KMS-11 (cell line): ENCODE measurements at regions not wholly inside any gene's neighbourhood (a gene's known extent, or its start where the extent isn't known, plus 50 kb on each side); places are given as distances from the start of the nearest gene placed in this dataset.

Source experiments
- H2AFZ ChIP-seq: fragments of 200-600 bp; sonication (generic); 2 replicates; pipeline ENCODE4 v1.6.1; 2016; ENCODE audit warnings: antibody characterized with exemption, mixed run types, low read depth
- H3K27ac ChIP-seq: fragments of 200-600 bp; sonication (generic); 2 replicates; pipeline ENCODE4 v1.6.1; 2016; ENCODE audit warnings: mild to moderate bottlenecking, mixed run types
- H3K27me3 ChIP-seq: fragments of 200-600 bp; sonication (generic); 2 replicates; pipeline ENCODE4 v1.6.1; 2017; ENCODE audit warnings: mild to moderate bottlenecking, low read depth, mixed run types, moderate library complexity; ENCODE audit not compliant: insufficient read depth
- H3K36me3 ChIP-seq: fragments of 200-600 bp; sonication (generic); 2 replicates; pipeline ENCODE4 v1.6.1; 2017; ENCODE audit warnings: mild to moderate bottlenecking, mixed run types; ENCODE audit not compliant: insufficient read depth
- H3K4me1 ChIP-seq: fragments of 200-600 bp; sonication (generic); 2 replicates; pipeline ENCODE4 v1.6.1; 2016; ENCODE audit warnings: mild to moderate bottlenecking, low read depth, mixed run types; ENCODE audit not compliant: poor library complexity, severe bottlenecking
- H3K4me2 ChIP-seq: fragments of 200-600 bp; sonication (generic); 2 replicates; pipeline ENCODE4 v1.7.0; 2016; ENCODE audit warnings: mild to moderate bottlenecking, mixed run types
- H3K4me3 ChIP-seq: fragments of 200-600 bp; sonication (generic); IDR thresholded peaks from 2 replicates; pipeline ENCODE4 v1.6.1; 2017; ENCODE audit warnings: low read depth, low read length, mixed read lengths; ENCODE audit not compliant: insufficient read depth
- H3K79me2 ChIP-seq: fragments of 200-600 bp; sonication (generic); 2 replicates; pipeline ENCODE4 v1.6.1; 2016; ENCODE audit warnings: low read depth, mixed run types; ENCODE audit not compliant: insufficient read depth
- H3K9ac ChIP-seq: fragments of 200-600 bp; sonication (generic); 2 replicates; pipeline ENCODE4 v1.6.1; 2016; ENCODE audit warnings: mild to moderate bottlenecking, mixed run types
- H4K20me1 ChIP-seq: fragments of 200-600 bp; sonication (generic); 2 replicates; pipeline ENCODE4 v1.6.1; 2016; ENCODE audit warnings: mild to moderate bottlenecking, mixed run types; ENCODE audit not compliant: insufficient read depth
- CTCF ChIP-seq: fragments of 200-600 bp; sonication (generic); conservative IDR thresholded peaks from 2 replicates; pipeline ENCODE4 v1.6.1; 2017; ENCODE audit warnings: low read depth, mild to moderate bottlenecking, antibody characterized with exemption, low read length, moderate library complexity, mixed read lengths

- Histone ChIP-seq H3K36me3 (no peaks in the 10 kb centered on the region), H3K79me2 (no peaks in the 10 kb centered on the region), H3K4me3 (no peak overlapping the region), H3K4me2 (no peak overlapping the region), H3K4me1 (no peaks in the 10 kb centered on the region), H4K20me1 (no peaks in the 10 kb centered on the region), H2AFZ (no peak overlapping the region), H3K9ac (no peak overlapping the region), H3K27me3 (no peaks in the 10 kb centered on the region), H3K27ac (no peak overlapping the region)
- no peak for TF ChIP-seq CTCF
Observed at GRCh38 chr2:219929835-219930234, 302.4 kb downstream of the SLC4A3 start.

- Histone ChIP-seq H3K9ac (no peak overlapping the region), H3K27me3 (no peaks in the 10 kb centered on the region), H3K4me1 (no peaks in the 10 kb centered on the region), H4K20me1 (no peaks in the 10 kb centered on the region), H3K27ac (no peak overlapping the region), H3K79me2 (no peaks in the 10 kb centered on the region), H3K4me2 (no peak overlapping the region), H3K36me3 (no peaks in the 10 kb centered on the region), H3K4me3 (no peak overlapping the region), H2AFZ (no peak overlapping the region)
- no peak for TF ChIP-seq CTCF
Observed at GRCh38 chr2:219939647-219940046, 312.2 kb downstream of the SLC4A3 start.

GRCh38 chr2:219944866-219945265, 317.4 kb downstream of the SLC4A3 start:
- Histone ChIP-seq H4K20me1 (no peaks in the 10 kb centered on the region), H3K27me3 (no peaks in the 10 kb centered on the region), H3K4me1 (no peaks in the 10 kb centered on the region), H3K4me2 (no peak overlapping the region), H3K79me2 (no peaks in the 10 kb centered on the region), H2AFZ (no peak overlapping the region), H3K4me3 (no peak overlapping the region), H3K36me3 (no peaks in the 10 kb centered on the region), H3K27ac (no peak overlapping the region), H3K9ac (no peak overlapping the region)
- TF ChIP-seq CTCF = no peak

- no peaks in the 10 kb centered on the region for H3K36me3 ChIP-seq
- H2AFZ ChIP-seq = no peak overlapping the region
- H4K20me1 ChIP-seq = no peaks in the 10 kb centered on the region
- no peak overlapping the region for H3K4me3 ChIP-seq
- no peaks in the 10 kb centered on the region for H3K27me3 ChIP-seq
- H3K79me2 ChIP-seq = no peaks in the 10 kb centered on the region
- H3K27ac ChIP-seq = no peak overlapping the region
- H3K4me2 ChIP-seq = no peak overlapping the region
- no peak for TF ChIP-seq CTCF
- no peak overlapping the region for H3K9ac ChIP-seq
- H3K4me1 ChIP-seq = no peaks in the 10 kb centered on the region
Observed at GRCh38 chr2:219946021-219946420, 318.6 kb downstream of the SLC4A3 start.

- no peak for TF ChIP-seq CTCF
- Histone ChIP-seq H4K20me1 (no peaks in the 10 kb centered on the region), H3K27me3 (no peaks in the 10 kb centered on the region), H2AFZ (no peak overlapping the region), H3K4me1 (no peaks in the 10 kb centered on the region), H3K4me2 (no peak overlapping the region), H3K36me3 (no peaks in the 10 kb centered on the region), H3K9ac (no peak overlapping the region), H3K4me3 (no peak overlapping the region), H3K79me2 (no peaks in the 10 kb centered on the region), H3K27ac (no peak overlapping the region)
Observed at GRCh38 chr2:219946529-219946928, 319.1 kb downstream of the SLC4A3 start.
